GM18873 (cell line): ENCODE measurements at regions not wholly inside any gene's neighbourhood (a gene's known extent, or its start where the extent isn't known, plus 50 kb on each side); places are given as distances from the start of the nearest gene placed in this dataset.

Experiments used
- ATAC-seq: cut with Tn5 transposase; IDR thresholded peaks from one replicate; pipeline ENCODE4 v1.9.1; 2021; ENCODE audit warnings: mild to moderate bottlenecking, moderate library complexity, moderate number of reproducible peaks; ENCODE audit not compliant: unreplicated experiment, low FRiP score

GRCh38 chr6:137687818-137688217, 179.2 kb upstream of the TNFAIP3 start:
- ATAC-seq, result no peak

GRCh38 chr6:137688230-137688971, 178.7 kb upstream of the TNFAIP3 start:
- no peak for ATAC-seq

GRCh38 chr6:137689377-137689776, 177.7 kb upstream of the TNFAIP3 start:
- ATAC-seq, result no peak

GRCh38 chr6:137690034-137690433, 177.0 kb upstream of the TNFAIP3 start:
- no peak for ATAC-seq

- no peak for ATAC-seq
These were observed 176.3 kb upstream of the TNFAIP3 start for GRCh38 chr6:137690721-137691120.

- no peak for ATAC-seq
These were observed 174.8 kb upstream of the TNFAIP3 start for GRCh38 chr6:137692308-137692707.

GRCh38 chr6:137692806-137693205, 174.3 kb upstream of the TNFAIP3 start:
- no peak for ATAC-seq

- ATAC-seq, result no peak
These were observed 173.3 kb upstream of the TNFAIP3 start for GRCh38 chr6:137693711-137694110.

GRCh38 chr6:137696765-137697164, 170.3 kb upstream of the TNFAIP3 start:
- ATAC-seq, result no peak

- ATAC-seq, result no peak
These were observed 169.7 kb upstream of the TNFAIP3 start for GRCh38 chr6:137697267-137697938.

GRCh38 chr6:137698636-137699030, 168.4 kb upstream of the TNFAIP3 start:
- no peak for ATAC-seq

GRCh38 chr6:137699031-137699683, 167.9 kb upstream of the TNFAIP3 start:
- no peak for ATAC-seq

- no peak for ATAC-seq
These were observed 166.9 kb upstream of the TNFAIP3 start for GRCh38 chr6:137700161-137700560.

GRCh38 chr6:137700751-137701477, 166.1 kb upstream of the TNFAIP3 start:
- ATAC-seq, result no peak

- ATAC-seq, result no peak
These were observed 165.1 kb upstream of the TNFAIP3 start for GRCh38 chr6:137701942-137702341.

GRCh38 chr6:137702791-137703424, 164.2 kb upstream of the TNFAIP3 start:
- no peak for ATAC-seq

GRCh38 chr6:137704802-137705159, 162.3 kb upstream of the TNFAIP3 start:
- ATAC-seq, result no peak

- ATAC-seq, result no peak
These were observed 161.6 kb upstream of the TNFAIP3 start for GRCh38 chr6:137705160-137706082.

- no peak for ATAC-seq
These were observed 160.8 kb upstream of the TNFAIP3 start for GRCh38 chr6:137706083-137706750.
